NCI-H2107 treated with DMSO at 0.1 percent for 48 hours (cell line): ENCODE measurements at regions not wholly inside any gene's neighbourhood (a gene's known extent, or its start where the extent isn't known, plus 50 kb on each side); places are given as distances from the start of the nearest gene placed in this dataset.

Experiments used
- DNase-seq: peaks from one replicate; lab custom pipeline; 2025; ENCODE audit not compliant: unreplicated experiment; lab: John Stamatoyannopoulos, UW

DNA sequence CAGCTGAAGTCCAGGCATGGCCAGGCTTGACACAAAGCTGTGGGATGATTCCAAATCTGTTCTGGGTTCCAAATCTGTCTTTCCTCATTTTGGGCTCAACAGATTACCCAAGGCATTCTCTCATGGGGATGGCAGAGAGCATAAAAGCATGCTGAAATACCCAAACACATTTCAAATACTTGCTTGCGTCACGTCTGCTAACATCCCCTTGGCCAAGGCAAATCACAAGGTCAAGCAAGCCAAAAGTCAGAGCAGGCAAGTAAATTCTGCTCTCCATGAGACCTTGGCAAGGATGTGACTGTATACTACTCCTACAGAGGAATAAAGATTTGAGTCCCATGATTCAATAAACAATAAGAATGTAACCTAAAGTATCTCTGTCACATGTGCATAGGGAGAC is 306.7 kb downstream of the EPB41L4A start:
- no peak for DNase-seq

DNA sequence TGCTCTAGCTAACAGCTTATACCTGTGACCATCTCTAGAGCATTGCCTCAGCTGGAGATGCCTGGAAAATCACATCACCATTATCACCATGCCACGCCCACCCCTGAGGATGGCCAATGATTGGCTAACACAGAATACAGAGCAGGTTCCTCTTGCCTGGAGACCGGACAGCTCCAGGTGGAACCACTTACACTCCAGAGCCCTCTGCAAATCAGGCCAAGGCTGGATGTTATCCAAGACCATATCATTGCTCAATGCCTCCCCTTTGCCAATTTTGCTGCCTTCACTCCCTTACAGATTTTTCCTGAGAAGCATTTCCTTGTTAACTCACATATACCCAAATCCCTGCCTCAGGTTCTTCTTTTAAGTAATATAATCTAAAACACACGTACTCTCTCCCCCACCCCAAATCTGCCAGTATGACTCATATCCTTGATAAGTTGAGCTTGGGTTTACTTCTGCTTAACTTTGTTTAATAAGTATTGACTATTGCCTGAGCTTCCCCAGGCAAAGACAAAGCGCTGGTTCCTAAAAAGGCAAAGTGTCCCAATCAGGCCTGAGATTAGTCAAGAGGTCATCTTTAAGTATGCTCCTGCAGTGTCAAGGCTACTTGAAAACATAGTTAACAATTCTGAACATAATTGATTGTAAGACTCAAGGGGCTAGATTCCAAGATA is 309.6 kb downstream of the EPB41L4A start:
- DNase-seq: no peak

DNA sequence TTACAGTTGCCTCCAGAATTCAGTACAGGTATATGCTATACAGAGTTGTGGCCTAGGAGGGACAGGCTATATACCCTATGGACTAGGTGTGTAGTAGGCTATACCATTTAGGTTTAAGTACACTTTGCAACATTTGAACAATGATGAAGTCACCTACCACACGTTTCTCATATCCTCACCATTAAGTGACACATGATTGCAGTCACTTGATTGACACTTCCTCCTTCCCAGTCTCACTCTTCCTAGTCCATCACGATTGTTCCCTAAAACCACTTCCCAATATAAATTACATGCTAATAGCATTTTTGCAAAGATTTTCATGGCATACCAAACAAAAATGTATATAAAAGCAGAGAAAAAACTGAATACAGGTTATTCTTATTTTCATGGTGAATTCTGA is 312.2 kb downstream of the EPB41L4A start:
- DNase-seq: no peak

DNA sequence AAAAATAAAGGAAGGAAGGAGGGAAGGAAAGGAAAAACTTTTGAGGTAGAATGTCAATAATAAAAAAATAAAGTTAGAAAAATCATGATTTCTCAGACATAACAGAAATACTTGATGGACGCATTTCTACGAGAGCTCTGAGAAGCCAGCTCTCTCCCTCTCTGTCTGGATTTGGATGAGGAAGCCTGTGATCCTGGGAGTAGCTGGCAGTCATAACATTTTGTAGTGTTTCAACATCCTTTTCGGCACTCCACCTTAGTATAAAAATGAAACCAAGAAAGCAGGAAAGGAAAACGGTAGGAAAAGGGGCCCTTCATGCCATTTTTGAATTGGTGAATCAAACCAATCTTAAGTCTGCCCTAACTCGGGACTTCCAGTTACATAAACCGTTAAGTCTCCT is 321.3 kb downstream of the EPB41L4A start:
- no peak for DNase-seq

DNA sequence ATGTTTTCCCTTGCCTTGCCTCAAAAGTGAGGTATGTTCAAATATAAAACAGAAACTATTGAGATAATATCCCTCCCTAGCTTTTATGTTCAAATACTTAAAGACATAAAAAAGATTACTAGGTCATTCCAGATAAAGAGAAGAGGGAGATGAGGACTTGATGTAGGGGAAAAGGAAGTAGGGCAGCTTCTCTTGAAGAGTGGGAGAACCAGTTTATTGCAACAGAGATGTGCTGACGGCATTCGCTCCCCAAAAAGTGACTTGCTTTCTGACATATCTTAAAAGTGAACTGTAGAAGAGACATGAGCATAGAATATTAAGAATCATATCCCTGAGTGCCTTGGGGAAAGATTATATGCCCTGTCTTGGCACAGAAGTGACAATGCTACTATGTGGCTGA is 330.2 kb upstream of the NREP start:
- no peak for DNase-seq

DNA sequence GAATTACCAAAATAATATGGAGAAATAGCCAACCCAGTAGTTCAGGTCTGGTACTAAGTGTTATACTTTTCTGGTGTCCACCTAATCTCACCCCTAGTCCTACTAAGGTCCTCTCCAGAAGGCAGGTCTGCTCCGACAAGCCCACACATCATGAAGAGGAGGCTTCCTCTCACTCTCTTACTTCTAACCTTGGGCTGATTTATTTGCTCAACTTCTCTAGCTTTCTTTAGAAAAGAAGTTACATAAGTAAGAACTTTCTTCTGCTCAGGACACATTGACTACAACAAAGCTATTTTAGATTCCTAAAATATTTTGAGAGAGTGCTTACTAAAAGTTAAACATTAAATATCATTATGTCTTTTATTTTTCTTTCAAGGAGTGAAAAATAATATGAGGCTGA is 329.7 kb upstream of the NREP start:
- no peak for DNase-seq

DNA sequence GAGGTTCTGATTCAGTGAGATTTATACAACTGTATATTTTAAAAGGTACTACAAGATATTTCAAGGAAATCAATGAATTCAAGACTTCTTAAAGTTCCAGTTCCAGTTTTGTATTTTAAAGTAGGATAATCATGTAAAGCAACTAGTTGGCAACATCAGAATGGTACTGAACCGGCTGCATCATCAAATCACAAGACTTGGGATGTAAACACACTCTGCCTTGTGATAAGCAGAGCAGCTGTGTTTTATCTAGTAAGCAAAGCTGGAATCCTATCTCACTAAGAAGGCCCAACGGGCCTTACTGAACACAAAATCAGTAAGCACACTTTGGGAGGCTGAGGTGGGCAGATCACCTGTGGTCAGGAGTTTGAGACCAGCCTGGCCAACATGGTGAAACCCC is 327.2 kb upstream of the NREP start:
- no peak for DNase-seq

DNA sequence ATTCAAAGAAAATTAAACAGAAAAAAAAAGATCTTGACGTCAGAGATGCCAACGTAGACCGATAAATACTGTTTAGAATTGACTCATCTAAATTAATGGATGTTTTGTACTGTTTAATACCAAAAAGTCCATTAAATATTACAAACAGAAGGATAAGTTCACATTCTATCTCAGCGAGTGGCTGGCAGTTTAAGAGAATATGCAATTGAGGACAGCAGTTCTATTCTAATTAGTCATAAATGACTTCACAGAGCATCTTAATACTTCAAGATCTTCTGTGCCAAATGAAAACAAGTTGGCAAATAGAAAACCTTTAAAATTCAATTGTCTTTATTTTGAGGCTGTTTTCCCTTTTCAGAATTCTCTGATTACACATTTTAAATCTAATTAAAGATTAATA is 326.6 kb upstream of the NREP start:
- DNase-seq: no peak

DNA sequence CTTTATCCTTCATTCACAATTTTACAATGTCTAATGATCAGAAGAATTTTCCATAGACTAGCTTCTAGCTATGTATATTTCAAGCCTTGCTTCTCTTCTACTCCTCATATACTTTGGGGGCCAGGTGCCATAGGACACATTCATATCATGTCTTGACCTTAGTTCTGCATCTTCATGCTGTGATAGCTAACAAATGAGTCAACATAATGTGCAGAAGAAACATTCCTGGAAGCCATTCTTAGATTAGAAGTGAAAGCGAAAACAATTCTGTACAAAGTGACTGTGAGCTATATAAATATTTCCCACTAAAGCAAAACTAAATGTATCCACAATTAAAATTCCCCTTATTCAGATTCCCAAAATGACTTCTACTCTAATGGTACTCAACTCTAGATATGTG is 320.2 kb upstream of the NREP start:
- DNase-seq: no peak

DNA sequence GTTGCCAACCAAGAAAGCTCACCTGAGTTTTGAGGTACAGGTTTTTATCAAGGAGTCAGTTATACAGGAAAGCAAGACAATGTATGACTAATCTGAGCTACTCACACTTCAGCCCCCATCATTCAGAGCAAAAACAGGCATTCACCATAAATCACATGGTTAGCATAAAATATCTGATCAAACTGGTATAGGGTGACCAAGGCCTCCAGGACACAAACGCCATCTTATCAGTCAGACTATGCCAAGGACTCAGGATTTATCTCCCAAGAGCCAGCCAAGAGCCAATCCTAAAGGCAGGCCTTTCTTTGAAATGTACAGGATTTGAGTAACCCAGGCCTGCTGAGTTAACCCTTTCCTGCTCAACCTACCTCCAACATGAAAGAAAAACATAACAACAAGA is 313.0 kb upstream of the NREP start:
- DNase-seq: no peak

DNA sequence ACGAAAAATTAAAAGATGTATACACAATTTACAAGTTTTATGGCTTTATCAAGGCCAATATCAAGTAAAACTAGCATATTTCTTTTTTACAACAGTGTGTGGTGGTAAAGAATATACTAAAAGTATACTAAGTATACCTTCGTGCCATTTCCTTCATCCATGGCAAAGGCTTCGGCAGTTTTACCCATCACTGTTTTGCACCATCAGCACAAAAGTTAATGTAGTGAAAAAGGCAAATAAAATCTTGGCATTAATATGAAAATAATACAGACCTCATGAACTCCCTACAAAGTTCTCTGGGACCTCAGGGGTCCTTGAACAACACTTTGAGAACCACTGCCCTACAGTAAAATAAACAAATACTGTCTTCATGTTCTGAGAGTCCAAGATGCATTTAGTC is 312.3 kb upstream of the NREP start:
- no peak for DNase-seq

DNA sequence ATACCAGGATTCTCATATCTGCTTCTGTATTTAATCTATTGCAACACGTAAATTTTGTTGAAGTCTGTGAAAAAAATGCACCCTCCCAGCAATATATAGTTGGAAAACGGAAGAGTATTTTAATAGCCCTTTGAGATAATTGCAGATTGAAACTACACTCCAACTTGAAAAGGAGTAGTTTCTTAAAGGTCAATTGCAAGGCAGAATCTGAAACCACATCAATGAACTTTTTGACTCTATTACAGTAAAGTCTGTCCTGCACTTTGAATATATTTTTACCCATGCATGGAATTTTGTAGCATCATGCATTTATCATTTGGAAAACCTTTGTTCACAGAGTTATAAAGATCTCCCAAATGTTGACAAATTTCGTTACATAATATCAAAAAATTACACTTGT is 311.6 kb upstream of the NREP start:
- no peak for DNase-seq

DNA sequence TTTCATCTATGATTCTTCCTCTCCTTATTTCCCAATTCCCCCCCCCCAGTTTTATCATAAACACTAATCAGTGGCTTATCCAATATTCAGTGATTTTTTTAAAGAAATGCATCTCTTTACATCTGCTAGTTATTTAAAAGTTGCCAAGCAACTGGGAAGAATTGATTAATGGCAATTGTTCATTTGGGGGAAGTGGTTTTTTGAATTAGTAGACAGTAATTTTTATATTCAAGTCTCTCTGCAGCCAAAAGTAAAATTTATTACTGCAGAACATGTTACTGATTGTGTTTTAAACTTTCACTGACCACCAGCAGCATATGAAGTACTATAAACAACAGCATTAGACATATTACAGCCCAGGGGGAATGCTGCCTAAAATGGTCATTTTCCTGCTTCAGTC is 308.8 kb upstream of the NREP start:
- DNase-seq: no peak

DNA sequence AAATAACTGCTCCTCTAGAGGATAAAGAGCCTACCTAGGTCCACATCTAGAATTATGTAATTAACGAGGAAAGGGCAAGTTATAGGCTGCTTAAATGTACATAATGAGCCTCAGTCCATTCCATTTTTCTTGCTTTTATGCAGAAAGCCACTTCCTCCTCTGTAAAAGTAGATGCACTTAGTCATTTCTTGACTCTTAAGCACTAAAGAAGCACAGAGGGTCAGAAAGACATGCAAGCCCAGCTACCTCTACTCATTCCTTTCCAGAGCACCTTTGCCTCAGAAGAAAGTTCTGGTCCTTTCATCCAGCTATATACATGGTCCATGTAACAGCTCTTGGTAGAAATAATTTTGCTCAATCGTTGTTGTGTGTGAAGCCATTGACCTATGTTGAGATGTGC is 308.0 kb upstream of the NREP start:
- no peak for DNase-seq

DNA sequence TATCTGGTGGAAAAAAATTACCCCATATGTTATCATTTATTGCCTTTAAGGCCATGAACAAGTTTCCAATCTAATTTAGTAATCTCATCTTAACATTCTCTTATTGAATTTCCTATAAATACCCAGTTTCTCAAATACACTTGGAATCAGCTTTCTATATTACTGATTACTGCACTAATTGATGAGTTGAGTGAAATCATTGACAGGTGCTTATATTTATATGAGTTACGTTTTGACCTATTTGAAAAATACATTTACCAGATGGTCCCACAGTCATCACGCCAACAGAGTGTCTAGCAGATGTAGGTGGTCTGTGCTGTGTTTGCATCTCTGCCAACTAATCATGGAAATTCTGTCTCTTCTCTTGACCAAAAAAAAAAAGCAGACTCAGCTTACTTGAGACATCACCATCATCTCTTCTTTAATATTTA is 307.3 kb upstream of the NREP start:
- no peak for DNase-seq

DNA sequence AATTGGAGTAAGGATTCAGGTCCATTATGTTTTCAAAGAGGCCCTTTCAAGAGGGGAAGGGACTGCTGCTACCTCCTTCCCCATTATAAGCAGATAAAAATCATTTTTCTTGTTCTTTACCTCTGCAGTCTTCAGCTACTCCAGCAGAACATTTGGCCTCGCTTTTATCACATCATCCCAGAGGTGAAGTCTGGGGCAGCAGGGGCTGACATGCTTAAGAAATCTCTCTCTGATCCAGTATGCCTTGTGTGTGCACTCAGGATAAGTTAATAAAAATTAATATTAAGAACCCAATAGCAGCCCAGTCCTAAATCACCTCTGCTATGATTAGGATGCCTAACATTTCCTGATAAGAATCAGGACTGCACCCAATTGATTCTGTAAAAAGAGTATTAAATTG is 306.9 kb upstream of the NREP start:
- DNase-seq: no peak

DNA sequence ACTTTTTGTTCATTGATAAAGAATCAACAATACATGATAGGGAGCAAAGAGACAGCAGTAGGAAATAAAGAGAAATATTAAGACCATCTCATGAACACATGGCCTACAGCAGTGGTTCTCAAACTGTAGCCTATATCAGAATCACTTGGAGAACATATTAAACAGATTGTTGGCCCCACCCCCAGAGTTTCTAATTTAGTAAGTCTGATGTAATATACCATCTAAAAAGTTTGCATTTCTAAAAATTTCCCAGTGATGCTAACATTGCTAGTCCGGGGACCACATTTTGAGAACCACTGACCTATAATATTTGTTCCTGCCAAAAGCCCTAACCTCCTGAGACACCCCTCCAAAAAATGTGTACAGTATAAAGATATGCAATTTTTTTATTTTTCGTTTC is 306.2 kb upstream of the NREP start:
- DNase-seq: no peak

DNA sequence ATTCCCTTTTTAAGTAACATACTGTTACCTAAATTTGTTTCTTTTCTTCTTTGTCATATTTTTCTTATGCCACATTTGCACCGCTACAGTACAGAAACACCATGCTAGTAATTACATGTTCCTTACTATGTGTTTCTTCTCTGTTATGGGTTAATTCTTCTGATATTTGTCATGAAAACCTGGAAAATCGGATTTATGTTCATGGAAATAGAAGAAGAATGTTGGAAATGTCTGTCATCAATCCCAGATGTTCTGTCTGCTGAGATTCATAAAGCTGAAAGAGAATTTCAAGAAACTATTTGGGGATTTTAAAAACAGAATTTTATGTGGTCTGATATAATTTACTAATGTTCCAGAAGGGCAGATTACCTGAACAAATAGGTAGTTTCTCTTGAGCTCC is 305.2 kb upstream of the NREP start:
- no peak for DNase-seq

DNA sequence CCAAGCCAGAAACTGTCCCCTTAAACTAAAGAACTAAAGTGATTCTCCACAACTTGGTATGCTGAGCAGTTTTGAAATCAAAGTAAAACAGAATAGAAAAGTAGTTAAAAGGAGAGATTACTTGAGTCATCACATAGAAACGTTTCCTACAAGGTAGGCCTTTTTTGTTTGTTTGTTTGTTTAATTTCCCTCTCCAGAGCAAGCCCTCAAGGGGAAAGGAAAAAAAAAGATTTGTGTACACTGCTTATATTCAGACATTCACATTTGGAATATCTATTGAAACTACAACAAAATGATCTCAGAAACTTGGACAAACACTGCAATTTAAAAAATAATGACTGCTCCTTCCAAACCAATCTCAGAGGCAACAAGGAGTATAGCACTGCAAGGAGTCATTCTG is 304.7 kb upstream of the NREP start:
- no peak for DNase-seq

DNA sequence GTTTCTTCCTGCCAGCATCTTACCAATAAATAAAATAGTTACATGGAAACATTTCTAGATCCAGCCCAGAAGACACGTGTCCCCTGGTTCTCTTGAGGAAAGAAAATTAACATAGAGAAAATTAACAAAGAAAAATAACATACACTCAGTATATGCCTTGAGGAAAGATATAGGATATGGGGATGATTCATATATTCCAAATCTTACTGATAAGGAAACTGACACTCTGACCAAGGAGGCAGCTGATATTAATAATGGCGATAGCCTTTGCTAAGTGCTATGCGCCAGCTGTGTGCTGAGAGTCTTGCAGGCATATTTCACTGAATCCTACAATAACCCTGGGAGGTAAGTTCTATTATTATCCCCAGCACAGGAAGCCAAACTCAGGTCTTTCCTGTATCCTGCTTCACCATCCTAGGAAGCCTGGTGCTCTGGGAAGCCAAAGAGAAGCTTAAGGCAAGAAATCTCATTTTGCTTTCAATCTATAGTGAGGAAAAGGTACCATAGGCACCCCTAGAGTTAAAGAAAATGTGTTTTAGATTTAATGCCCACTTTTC is 302.7 kb upstream of the NREP start:
- DNase-seq: no peak

DNA sequence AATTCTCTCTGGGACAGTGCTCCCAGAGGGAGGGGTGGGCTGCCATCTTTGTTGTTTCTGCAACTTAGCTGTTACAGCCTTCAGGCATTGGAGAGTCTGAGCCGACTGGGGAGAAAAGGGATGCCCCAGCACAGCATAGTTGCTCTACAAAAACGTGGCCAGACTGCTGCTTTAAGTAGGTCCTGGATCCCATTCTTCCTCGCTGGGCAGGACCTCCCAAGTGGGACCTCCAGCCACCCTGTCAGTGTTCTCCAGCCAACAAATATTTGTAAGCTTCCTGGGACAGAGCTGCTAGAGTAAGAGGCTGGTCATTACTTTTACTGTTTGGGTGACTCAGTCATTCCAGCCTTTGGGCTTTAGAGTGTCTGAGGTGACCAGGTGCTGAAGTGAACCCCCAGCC is 292.7 kb upstream of the NREP start:
- DNase-seq: no peak

DNA sequence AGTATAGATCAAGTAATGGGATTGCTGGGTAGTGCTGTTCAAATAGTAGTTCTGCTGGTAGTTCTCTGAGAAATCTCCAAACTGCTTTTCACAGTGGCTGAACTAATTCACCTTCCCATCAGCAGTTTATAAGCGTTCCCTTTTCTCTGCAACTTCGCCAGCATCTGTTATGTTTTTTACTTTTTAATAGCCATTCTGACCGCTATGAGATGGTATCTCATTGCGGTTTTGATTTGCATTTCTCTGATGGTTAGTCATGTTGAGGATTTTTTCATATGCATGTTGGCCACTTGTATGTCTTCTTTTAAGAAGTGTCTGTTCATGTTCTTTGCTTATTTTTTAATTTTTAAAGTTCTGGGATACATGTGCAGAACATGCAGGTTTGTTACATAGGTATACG is 279.2 kb upstream of the NREP start:
- no peak for DNase-seq

DNA sequence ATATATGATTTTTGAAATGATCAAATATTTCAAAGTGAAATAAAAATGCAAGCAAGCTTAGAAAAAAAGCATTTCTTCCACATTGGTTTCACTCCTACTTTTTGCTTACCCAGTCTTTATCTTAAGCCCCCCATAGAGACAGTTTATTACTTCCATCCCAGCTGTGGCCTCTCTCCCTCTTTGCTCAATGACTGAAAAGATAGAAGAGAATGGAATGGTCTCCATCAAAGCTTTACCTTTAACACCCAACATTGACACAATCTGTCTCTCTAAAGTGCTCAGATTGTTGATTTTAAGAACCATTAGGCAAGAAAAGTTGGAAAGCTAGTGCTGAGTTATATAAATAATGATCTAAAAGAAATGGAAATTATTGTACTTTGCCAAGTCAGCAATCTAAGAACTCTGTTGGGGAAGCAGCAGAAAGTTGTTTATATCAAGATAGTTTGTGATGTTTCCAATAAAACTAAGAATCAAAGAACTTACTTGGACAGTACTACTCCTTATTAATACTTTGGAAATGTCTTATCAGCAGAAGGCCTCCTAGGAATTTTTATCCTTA is 277.5 kb upstream of the NREP start:
- DNase-seq: no peak
